ENCODE measurements at regions not wholly inside any gene's neighbourhood (a gene's known extent, or its start where the extent isn't known, plus 50 kb on each side); places are given as distances from the start of the nearest gene placed in this dataset.
"Not testable (repeated sequence)": the region's sequence is repeated elsewhere in the genome, so short reads cannot be mapped to it uniquely, and the experiment has no call there.

DNA sequence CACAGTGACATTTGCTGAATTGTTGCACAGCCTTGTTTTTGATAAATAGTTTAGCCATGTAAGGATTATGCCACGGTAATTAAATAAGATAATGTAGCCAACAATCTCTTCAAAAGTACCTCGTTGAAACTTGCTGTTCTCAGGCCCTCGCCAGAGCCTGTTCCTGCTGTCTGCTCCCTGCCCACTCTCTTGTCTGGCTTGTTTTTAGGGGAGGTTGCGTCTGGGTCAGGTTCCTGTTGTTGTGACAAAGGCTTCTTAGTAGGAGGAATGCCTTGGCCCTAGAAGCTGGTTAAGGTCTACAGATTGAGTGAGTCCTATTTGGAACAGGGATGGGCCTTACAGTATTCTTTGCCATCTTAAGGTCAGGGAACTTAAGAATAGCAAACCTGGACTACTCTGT lies 294.0 kb upstream of the NOTCH2NLA start:
- intact Hi-C loops (cut with DNase I); DNase-seq: not testable (repeated sequence)

DNA sequence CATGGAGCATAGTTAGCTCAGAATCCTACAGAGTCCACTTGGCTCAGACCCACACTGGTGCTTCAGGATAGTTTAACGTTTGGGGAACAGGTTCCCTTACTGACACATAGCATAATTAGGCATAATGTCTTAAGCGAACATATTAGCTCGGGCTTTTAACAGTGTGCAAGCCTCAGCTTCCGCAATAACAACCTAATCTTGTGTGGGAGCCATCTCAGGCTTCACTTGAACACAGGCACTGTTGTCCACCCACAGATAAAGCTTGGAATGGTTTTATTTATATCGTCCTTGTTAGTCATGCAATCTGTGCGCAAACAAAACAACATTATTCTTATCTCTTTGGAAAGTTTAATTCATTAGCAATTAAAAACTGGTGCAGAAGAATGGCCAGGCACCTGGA lies 293.5 kb upstream of the NOTCH2NLA start:
- intact Hi-C loops (cut with DNase I); DNase-seq: not testable (repeated sequence)

GRCh38 chr1:146521804-146522203 lies 293.0 kb upstream of the NOTCH2NLA start:
- intact Hi-C loops (cut with DNase I); DNase-seq: not testable (repeated sequence)

DNA sequence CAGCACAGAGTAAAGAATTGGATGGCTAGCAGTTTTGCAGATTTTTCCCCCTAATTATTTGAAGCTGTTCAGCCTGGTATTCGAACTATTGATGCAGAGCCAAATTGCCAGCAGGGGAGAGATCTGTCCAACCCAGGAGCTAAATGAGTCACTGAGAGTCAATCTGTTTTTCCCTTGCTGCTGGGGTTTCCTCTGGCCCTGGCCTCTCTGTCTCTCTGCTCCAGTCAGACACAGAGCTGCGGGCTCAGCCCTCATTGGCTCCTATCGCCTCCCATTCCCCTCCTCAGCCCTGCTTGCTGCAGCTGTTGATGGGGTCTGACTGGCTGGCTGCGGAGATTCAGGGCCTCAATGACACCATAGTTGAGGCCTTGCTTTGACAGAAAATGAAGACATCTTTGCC lies 284.9 kb upstream of the NOTCH2NLA start:
- not testable (repeated sequence) for DNase-seq

GRCh38 chr1:146511047-146511777 lies 282.4 kb upstream of the NOTCH2NLA start:
- intact Hi-C loops (cut with DNase I), result not testable (repeated sequence)
- DNase-seq, result peak in 3 of 10 donors; percentile 14 to 57 (median 35)

More for the DNA sequence above, 284.9 kb upstream of the NOTCH2NLA start:
- intact Hi-C loops (cut with DNase I), result not testable (repeated sequence)

DNA sequence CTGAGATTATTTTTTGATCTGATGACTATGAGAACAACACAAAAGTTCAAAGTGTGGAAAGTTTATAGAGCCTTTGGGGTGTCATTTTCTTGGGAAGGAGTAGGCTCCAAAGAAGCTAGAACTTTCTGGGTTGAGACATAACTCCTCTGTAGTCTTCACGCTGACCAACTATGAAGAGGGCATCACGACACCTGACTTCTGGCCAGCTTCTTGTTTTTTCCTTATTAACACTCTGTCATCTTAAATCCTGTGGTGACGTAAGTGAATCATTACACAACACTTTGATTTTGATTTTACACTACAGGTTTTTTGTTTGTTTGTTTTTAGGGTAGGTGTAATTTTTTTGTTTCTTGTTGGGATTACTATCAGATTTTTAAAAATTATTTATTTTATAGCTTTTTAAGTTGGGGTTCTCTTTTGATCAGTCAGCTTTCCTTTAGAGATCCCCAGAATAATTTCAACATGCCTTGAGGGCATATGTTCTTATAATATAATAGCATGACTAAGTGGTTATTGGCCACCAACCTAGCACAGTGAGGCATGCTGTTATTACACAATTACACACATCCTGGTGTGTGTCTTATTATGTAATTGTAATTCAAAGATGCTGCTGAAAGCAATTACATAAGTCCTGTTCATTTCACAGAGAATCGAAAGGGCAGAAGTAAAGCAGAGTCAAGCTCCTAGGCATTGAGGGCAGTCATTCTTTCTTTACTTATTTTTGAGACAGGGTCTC lies 281.6 kb upstream of the NOTCH2NLA start:
- intact Hi-C loops (cut with DNase I); DNase-seq: not testable (repeated sequence)

DNA sequence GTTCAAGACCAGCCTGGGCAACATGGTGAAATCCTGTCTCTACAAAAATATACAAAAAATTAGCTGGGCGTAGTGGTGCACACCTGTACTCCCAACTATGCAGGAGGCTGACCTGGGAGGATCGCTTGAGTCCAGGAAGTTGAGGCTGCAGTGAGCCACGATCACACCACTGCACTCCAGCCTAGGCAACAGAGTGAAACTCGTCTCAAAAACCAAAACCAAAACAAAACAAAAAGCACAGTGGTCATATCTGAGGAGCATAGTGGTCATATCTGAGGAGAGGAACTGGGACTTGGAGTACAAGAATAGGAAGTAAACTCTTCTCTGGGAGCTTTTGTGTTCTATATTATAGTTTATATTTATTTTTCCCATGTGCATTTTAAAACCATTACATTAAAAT lies 275.3 kb upstream of the NOTCH2NLA start:
- intact Hi-C loops (cut with DNase I); DNase-seq: not testable (repeated sequence)

DNA sequence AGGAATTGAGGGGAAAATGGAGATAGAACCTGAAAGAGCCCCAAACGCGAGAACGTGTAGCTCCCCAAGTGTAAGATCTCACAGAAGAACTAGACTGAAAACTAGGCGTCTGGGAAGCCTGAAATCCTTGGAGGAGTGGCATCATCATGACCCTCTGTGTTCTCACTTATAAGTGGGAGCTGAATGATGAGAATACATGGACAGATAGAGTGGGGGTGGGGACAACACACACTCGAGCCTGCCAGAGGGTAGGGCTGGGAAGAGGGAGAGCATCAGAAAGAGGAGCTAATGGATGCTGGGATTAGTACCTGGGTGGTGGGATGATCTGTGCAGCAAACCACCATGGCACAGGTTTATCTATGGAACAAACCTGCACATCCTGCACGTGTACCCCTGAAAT lies 258.7 kb upstream of the NOTCH2NLA start:
- intact Hi-C loops (cut with DNase I); DNase-seq: not testable (repeated sequence)

- intact Hi-C loops (cut with DNase I), result not testable (repeated sequence)
Measured at GRCh38 chr1:146487155-146487554, 258.3 kb upstream of the NOTCH2NLA start.

GRCh38 chr1:146486300-146487014 lies 257.6 kb upstream of the NOTCH2NLA start:
- intact Hi-C loops (cut with DNase I), result not testable (repeated sequence)
- DNase-seq, result peak; percentile 31 to 90 (median 58)

More at GRCh38 chr1:146487155-146487554, 258.3 kb upstream of the NOTCH2NLA start:
- not testable (repeated sequence) for DNase-seq

DNA sequence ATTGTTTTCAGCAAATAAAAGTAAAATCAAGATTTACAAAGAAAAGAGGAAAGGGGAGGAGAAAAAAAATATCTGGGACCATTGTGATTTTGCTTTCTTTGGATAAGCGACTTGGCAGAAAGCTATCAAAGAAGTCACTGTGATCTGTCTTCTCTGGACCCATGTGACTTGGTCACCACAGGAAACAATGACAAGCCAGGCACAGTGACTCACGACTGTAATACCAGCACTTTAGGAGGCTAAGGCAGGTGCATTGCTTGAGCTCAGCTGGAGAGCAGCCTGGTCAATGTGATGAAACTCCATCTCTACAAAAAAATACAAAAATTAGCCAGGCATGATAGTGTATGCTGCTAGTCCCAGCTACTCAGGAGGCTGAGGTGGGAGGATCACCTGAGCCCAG lies 255.4 kb upstream of the NOTCH2NLA start:
- DNase-seq; intact Hi-C loops (cut with DNase I): not testable (repeated sequence)

DNA sequence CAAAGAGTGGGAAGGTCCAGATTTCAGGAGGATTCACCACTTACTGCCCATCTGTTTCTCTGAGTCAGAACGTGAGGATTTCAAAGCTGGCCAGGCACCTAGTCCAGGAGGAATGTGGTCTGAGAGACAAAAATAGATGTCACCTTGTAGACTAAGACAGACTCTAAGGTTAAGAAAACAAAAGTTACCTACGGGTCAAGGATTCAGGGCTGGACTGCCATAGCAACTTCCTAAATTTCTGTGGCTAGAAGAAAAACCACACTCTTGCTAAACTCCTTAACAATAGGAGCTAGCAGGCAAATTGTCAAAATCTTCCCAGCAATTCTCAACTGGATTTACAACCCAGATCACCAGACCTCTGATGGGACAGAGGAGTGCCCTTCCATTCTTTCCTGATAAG lies 250.4 kb upstream of the NOTCH2NLA start:
- DNase-seq; intact Hi-C loops (cut with DNase I): not testable (repeated sequence)

- DNase-seq, result peak in 9 of 10 donors; percentile 26 to 88 (median 41)
- intact Hi-C loops (cut with DNase I), result not testable (repeated sequence)
Measured at GRCh38 chr1:146478125-146478720, 249.4 kb upstream of the NOTCH2NLA start.

GRCh38 chr1:146475086-146475485 lies 246.3 kb upstream of the NOTCH2NLA start:
- intact Hi-C loops (cut with DNase I); DNase-seq: not testable (repeated sequence)

GRCh38 chr1:146474216-146474615 lies 245.4 kb upstream of the NOTCH2NLA start:
- DNase-seq; intact Hi-C loops (cut with DNase I): not testable (repeated sequence)

DNA sequence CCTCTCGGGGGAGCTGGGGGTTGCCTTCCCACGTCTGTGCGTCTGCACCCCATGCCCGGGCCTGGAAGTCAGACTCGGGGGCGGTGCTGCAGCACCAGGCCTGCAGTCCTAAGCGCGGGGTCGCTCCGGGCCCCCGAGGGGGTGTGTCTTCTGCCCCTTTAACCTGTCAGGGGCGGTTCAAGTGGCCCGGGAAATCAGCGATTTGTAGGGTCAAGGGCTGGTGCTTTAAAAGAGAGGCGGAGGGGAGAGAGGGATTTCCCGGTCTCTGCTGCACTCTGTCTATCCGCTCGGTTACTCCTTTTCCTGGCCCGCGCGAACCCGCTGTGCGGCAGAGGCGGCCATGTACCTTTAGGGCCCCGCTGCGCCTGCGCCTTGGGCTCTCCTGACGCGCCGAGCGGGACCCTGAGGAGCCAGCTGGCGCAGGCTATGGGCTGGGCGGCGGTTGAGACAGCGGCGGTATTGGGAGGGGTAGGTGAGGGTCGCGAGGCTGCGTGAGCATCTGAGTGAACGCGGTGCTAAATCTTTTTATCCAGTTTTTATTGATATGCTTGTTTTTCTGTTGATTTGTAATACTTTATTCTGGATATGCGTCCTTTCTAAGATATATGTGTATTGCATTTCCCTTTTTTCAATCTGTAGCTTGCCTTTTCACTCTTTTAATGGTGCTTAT lies 243.5 kb upstream of the NOTCH2NLA start:
- intact Hi-C loops (cut with DNase I), result not testable (repeated sequence)
- peak; percentile 54 to 96 (median 70) for DNase-seq

DNA sequence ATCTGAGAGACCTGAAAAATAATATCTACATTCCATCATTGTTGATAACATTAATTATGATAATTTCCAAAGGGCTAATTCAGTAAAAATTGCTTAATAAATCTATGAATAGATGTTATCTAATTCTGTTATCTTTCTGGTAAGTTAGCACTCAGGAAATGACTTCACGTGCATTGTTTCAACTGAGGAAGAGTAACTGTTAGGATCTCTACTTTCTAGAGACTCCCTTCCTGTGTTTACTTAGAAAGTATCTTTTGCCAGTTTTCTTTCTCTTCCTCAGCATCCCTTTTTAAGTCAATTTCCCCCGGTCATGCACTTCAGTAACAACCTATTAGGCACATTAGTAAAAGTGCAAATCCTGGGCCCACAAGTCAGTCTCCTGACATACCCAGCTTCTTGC lies 231.1 kb upstream of the NOTCH2NLA start:
- DNase-seq; intact Hi-C loops (cut with DNase I): not testable (repeated sequence)

DNA sequence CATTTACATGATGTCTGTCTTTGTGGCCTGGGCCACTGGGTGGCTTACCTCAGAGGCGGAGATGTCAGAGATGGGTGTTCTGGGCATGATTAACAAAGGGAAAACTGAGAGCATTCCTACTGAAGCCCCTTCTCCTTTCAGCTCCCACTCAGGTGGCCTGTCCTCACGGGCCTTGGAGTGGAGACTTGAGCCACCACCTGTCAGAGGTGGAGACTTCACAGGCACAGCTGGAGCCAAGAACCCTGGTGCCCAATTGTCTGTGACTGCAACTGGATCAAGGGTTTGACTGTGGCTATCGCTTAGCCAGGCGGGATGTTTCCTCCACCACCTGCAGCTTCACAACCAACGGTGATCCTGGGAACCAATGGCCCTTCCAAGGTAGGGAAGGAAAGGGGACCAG lies 230.5 kb upstream of the NOTCH2NLA start:
- DNase-seq, result not testable (repeated sequence)

DNA sequence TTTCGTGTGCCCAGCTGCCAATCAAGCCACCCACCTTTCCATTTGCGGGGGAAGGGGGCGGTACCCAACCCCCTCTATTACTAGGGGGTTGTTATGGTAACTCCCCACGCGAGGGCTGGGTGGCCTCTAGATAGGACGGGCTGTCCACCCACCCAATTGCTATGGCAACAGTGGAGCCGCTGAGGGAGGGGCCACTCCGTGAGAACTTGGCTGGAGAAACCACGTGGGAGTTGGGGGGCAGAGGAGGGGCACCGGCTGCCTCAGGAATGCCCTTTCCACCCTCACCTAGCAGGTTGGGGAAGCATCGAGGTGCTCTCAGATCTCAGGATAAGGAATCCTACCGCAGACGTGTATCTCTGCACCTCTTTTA lies 220.0 kb upstream of the NOTCH2NLA start:
- intact Hi-C loops (cut with DNase I); DNase-seq: not testable (repeated sequence)

More for the DNA sequence above, 230.5 kb upstream of the NOTCH2NLA start:
- intact Hi-C loops (cut with DNase I), result not testable (repeated sequence)
